PC-9 (cell line): ENCODE measurements at regions not wholly inside any gene's neighbourhood (a gene's known extent, or its start where the extent isn't known, plus 50 kb on each side); places are given as distances from the start of the nearest gene placed in this dataset.

Source experiments
- BruUV-seq: library from RNA; stranded (reverse); fragments of 400-500 nt; replicated peaks from 2 replicates; lab custom pipeline; 2021; lab: Mats Ljungman, UMichigan
- CTCF ChIA-PET: fragments of 300-600 bp; sonication (Branson Sonifier 250); formaldehyde crosslinking; loops from one replicate; lab custom pipeline; 2022; ENCODE audit warnings: antibody characterized with exemption; lab: Charles Lee
- POLR2A ChIA-PET: fragments of 300-600 bp; sonication (Branson Sonifier 250); formaldehyde crosslinking; loops from one replicate; lab custom pipeline; 2022; ENCODE audit warnings: antibody characterized with exemption; ENCODE audit not compliant: unreplicated experiment; lab: Charles Lee
- DNase-seq, 2 experiments: peaks; one replicate each; pipeline versions ENCODE4 v3.0.0 to v3.0.0-alpha.2; 2015 to 2022; ENCODE audit warnings: mixed read lengths in 1 of 2
- H2AFZ ChIP-seq: fragments of 200-600 bp; sonication (generic); 2 replicates; pipeline ENCODE4 v1.8.1; 2017; ENCODE audit warnings: antibody characterized with exemption
- H3F3A ChIP-seq: fragments of 200-600 bp; sonication (generic); 2 replicates; pipeline ENCODE4 v1.8.1; 2017; ENCODE audit warnings: antibody characterized with exemption, mild to moderate bottlenecking, low read depth; ENCODE audit not compliant: insufficient read depth
- H3K27ac ChIP-seq: fragments of 200-600 bp; sonication (generic); 2 replicates; pipeline ENCODE4 v1.6.1; 2016; ENCODE audit warnings: mixed run types
- H3K27me3 ChIP-seq: fragments of 200-600 bp; sonication (generic); 2 replicates; pipeline ENCODE4 v1.6.1; 2016; ENCODE audit warnings: low read depth, mixed run types; ENCODE audit not compliant: insufficient read depth
- H3K36me3 ChIP-seq: fragments of 200-600 bp; sonication (generic); 2 replicates; pipeline ENCODE4 v1.6.1; 2016; ENCODE audit warnings: low read depth, mixed run types
- H3K4me1 ChIP-seq: fragments of 200-600 bp; sonication (generic); replicated peaks from 2 replicates; pipeline ENCODE4 v1.6.1; 2016; ENCODE audit warnings: mixed run types; ENCODE audit not compliant: insufficient read depth
- H3K4me2 ChIP-seq: fragments of 200-600 bp; sonication (generic); 2 replicates; pipeline ENCODE4 v1.6.1; 2017; ENCODE audit warnings: mixed run types
- H3K4me3 ChIP-seq: fragments of 200-600 bp; sonication (generic); 2 replicates; pipeline ENCODE4 v1.6.1; 2016; ENCODE audit warnings: mixed run types
- H3K79me2 ChIP-seq: fragments of 200-600 bp; sonication (generic); 2 replicates; pipeline ENCODE4 v1.6.1; 2017; ENCODE audit warnings: low read depth, mixed run types
- H3K9me2 ChIP-seq: fragments of 200-600 bp; sonication (generic); 2 replicates; pipeline ENCODE4 v1.8.1; 2017; ENCODE audit warnings: mild to moderate bottlenecking; ENCODE audit not compliant: insufficient read depth
- H3K9me3 ChIP-seq: fragments of 200-600 bp; sonication (generic); 2 replicates; pipeline ENCODE4 v1.8.1; 2016; ENCODE audit warnings: low read depth; ENCODE audit not compliant: insufficient read depth
- H4K20me1 ChIP-seq: fragments of 200-600 bp; sonication (generic); 2 replicates; pipeline ENCODE4 v1.8.1; 2017; ENCODE audit not compliant: insufficient read depth
- EZH2 ChIP-seq: fragments of 200-600 bp; sonication (generic); IDR thresholded peaks from 2 replicates; pipeline ENCODE4 v1.8.0; 2017; ENCODE audit warnings: antibody characterized with exemption, low read depth
- intact Hi-C: fragments of 100-400 bp; cut with micrococcal nuclease; formaldehyde crosslinking; loops from one replicate; pipeline ENCODE4 v1.10.0; 2022; ENCODE audit not compliant: unreplicated experiment
- TF ChIP-seq, protein P1 (sequence below): fragments of 200-600 bp; sonication (generic); conservative IDR thresholded peaks from 2 replicates; pipeline ENCODE4 v1.6.1; 2017; ENCODE audit warnings: mixed run types, antibody characterized with exemption, mild to moderate bottlenecking, moderate library complexity

DNA sequence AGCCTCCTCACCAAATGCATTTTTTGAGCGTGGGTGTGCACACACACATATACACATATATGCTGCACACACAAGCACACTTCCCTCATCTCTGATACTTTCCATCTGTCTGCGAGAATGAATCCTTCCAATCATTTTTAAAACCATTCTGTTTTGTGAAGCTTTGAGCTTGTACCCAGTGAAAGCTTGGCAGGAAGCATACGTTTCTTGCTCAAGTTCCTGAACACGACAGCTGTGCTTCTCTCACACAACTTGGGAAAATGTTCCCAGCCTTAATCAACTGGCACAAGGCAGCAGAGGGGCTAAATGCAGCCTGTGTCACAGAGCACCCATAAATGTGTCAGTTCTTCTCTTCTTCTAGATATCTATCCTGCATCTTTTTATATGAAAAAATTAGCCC is 524.0 kb upstream of the KIRREL3 start:
- H3K36me3 ChIP-seq: no peaks in the 10 kb centered on the region
- TF ChIP-seq, protein P1, sequence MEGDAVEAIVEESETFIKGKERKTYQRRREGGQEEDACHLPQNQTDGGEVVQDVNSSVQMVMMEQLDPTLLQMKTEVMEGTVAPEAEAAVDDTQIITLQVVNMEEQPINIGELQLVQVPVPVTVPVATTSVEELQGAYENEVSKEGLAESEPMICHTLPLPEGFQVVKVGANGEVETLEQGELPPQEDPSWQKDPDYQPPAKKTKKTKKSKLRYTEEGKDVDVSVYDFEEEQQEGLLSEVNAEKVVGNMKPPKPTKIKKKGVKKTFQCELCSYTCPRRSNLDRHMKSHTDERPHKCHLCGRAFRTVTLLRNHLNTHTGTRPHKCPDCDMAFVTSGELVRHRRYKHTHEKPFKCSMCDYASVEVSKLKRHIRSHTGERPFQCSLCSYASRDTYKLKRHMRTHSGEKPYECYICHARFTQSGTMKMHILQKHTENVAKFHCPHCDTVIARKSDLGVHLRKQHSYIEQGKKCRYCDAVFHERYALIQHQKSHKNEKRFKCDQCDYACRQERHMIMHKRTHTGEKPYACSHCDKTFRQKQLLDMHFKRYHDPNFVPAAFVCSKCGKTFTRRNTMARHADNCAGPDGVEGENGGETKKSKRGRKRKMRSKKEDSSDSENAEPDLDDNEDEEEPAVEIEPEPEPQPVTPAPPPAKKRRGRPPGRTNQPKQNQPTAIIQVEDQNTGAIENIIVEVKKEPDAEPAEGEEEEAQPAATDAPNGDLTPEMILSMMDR: no peak
- TF ChIP-seq EZH2: no peak
- no peak for DNase-seq
- BruUV-seq: no TSS peak
- no peak overlapping the region for H3K4me3 ChIP-seq
- no peaks in the 10 kb centered on the region for H3K9me3 ChIP-seq
- H3F3A ChIP-seq: no peaks in the 10 kb centered on the region
- H3K27ac ChIP-seq: no peak overlapping the region
- no peaks in the 10 kb centered on the region for H3K9me2 ChIP-seq
- no peaks in the 10 kb centered on the region for H3K4me1 ChIP-seq
- no peak overlapping the region for H2AFZ ChIP-seq
- ChIA-PET POLR2A (no interaction called here), CTCF (no interaction called here)
- H3K79me2 ChIP-seq: no peaks in the 10 kb centered on the region
- intact Hi-C loops: no loop called here
- H4K20me1 ChIP-seq: no peaks in the 10 kb centered on the region; the same call in 1 of the 2 replicates
- H3K4me2 ChIP-seq: no peak overlapping the region
- no peaks in the 10 kb centered on the region for H3K27me3 ChIP-seq

DNA sequence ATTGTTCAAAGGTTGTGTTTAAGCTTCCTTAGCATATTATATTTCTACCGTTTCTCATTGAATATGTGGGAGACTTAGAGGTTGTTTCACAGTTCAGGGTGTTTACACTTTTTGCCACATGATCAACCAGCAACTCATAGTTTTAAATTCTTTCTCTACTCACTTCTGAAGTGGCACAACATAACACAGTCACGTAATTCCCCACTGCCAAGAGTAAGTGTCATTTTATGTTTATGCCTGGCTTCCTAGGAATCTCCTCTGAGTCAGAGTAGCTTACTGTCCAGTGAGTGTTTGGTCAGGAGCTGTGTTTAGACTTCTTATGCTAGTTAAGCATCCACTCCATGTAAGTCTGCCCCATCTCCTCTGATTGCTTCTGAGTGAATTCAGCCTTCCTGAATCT is 520.8 kb upstream of the KIRREL3 start:
- BruUV-seq: no TSS peak
- CTCF ChIA-PET: no interaction called here

DNA sequence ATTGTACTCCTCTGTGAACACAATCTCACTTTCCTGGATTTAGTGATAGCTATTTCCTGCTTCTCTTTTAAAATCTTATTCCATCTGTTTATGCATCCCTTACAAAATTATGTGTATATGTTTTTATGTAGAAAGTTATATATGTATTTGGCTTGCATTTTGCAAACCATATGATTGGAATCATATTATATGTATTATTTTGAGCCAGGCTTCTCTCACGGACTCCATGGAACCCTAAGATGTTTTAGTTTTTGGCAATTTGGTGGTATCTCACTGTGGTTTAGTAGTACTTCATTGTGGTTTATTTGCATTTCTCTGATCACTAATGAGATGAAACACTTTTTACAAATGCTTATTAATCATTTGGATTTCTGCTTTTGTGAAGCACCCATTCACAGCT is 507.3 kb upstream of the KIRREL3 start:
- no peaks in the 10 kb centered on the region for H3F3A ChIP-seq

More for the DNA sequence above, 520.8 kb upstream of the KIRREL3 start:
- Histone ChIP-seq H3K4me3 (no peak overlapping the region), H3K9me3 (no peaks in the 10 kb centered on the region), H2AFZ (no peak overlapping the region), H4K20me1 (no peaks in the 10 kb centered on the region; the same call in 1 of the 2 replicates), H3K4me1 (no peaks in the 10 kb centered on the region), H3K4me2 (no peak overlapping the region), H3K27me3 (no peaks in the 10 kb centered on the region), H3F3A (no peaks in the 10 kb centered on the region), H3K27ac (no peak overlapping the region), H3K79me2 (no peaks in the 10 kb centered on the region), H3K9me2 (no peaks in the 10 kb centered on the region), H3K36me3 (no peaks in the 10 kb centered on the region)
- intact Hi-C loops: no loop called here
- POLR2A ChIA-PET: no interaction called here
- no peak for TF ChIP-seq EZH2
- TF ChIP-seq, protein P1: no peak
- no peak for DNase-seq

More for the DNA sequence above, 507.3 kb upstream of the KIRREL3 start:
- Histone ChIP-seq H3K36me3 (no peaks in the 10 kb centered on the region), H3K4me1 (no peaks in the 10 kb centered on the region), H3K9me3 (no peaks in the 10 kb centered on the region), H3K4me2 (no peak overlapping the region), H4K20me1 (no peaks in the 10 kb centered on the region; the same call in 1 of the 2 replicates), H3K4me3 (no peak overlapping the region), H3K9me2 (no peaks in the 10 kb centered on the region), H2AFZ (no peak overlapping the region), H3K79me2 (no peaks in the 10 kb centered on the region), H3K27me3 (no peaks in the 10 kb centered on the region; the same call in 1 of the 2 replicates), H3K27ac (no peak overlapping the region)
- intact Hi-C loops: no loop called here
- POLR2A ChIA-PET: no interaction called here
- TF ChIP-seq, protein P1: no peak
- no peak for TF ChIP-seq EZH2
- CTCF ChIA-PET: no interaction called here
- no TSS peak for BruUV-seq
- no peak for DNase-seq
